HepG2 (cell line): ENCODE measurements at regions not wholly inside any gene's neighbourhood (a gene's known extent, or its start where the extent isn't known, plus 50 kb on each side); places are given as distances from the start of the nearest gene placed in this dataset.

Experiments used
- ATAC-seq: fragments of 200-7000 bp; cut with Tn5 transposase; 3 replicates; pipeline ENCODE4 v1.9.1; 2020; ENCODE audit warnings: mild to moderate bottlenecking, moderate library complexity
- BruUV-seq: library from RNA; stranded (reverse); fragments of 400-500 nt; replicated peaks from 2 replicates; lab custom pipeline; 2021; lab: Mats Ljungman, UMichigan
- CTCF ChIA-PET: fragments of 300-600 bp; formaldehyde crosslinking; extraction: SDS; loops from one replicate; lab custom pipeline; 2021; ENCODE audit warnings: low total read pairs, inconsistent platforms, low intra/inter-chr PET ratio; lab: Yijun Ruan, JAX
- POLR2A ChIA-PET: fragments of 350-600 bp; sonication (Branson Sonifier 250); formaldehyde crosslinking; loops from one replicate; lab custom pipeline; 2020; ENCODE audit warnings: antibody characterized with exemption, inconsistent platforms; lab: Yijun Ruan, JAX
- DNase-seq: peaks from one replicate; pipeline ENCODE4 v3.0.0-alpha.2; 2015; ENCODE audit warnings: low spot score
- FAIRE-seq: peaks from 3 replicates; lab custom pipeline; 2011; peaks lifted over from hg19 to GRCh38; lab: Jason Lieb, UNC
- H2AFZ ChIP-seq: one replicate; pipeline ENCODE4 v1.6.1; 2011; ENCODE audit warnings: low read length, inconsistent platforms
- H3K27ac ChIP-seq: fragments of 300-600 bp; 3 replicates; pipeline ENCODE4 v1.8.0; 2011; ENCODE audit warnings: mixed run types, mild to moderate bottlenecking, mixed read lengths, low read length, inconsistent platforms; ENCODE audit not compliant: insufficient read depth; ENCODE audit errors: extremely low read length
- H3K27me3 ChIP-seq, 2 experiments: fragments of 200-600 bp in 1 of 2; 2 replicates in 1 of 2; 3 replicates in 1 of 2; pipeline versions ENCODE4 v1.6.0 to v1.8.0; 2011; ENCODE audit warnings: low read length in 2 of 2, mild to moderate bottlenecking in 2 of 2, moderate library complexity in 2 of 2, inconsistent platforms in 1 of 2; ENCODE audit not compliant: insufficient read depth in 2 of 2, control insufficient read depth in 1 of 2
- H3K36me3 ChIP-seq, 2 experiments: fragments of 200-600 bp in 1 of 2; replicated peaks in 1 of 2; 2 replicates in 1 of 2; 3 replicates in 1 of 2; pipeline versions ENCODE4 v1.5.1 to v1.8.0; 2011; ENCODE audit warnings: low read length in 2 of 2, inconsistent platforms in 1 of 2; ENCODE audit not compliant: insufficient read depth in 2 of 2, control insufficient read depth in 1 of 2
- H3K4me1 ChIP-seq: 2 replicates; pipeline ENCODE4 v1.5.1; 2012; ENCODE audit warnings: low read length, inconsistent platforms; ENCODE audit not compliant: insufficient read depth
- H3K4me2 ChIP-seq: 2 replicates; pipeline ENCODE4 v1.6.0; 2011; ENCODE audit warnings: low read depth, low read length, inconsistent platforms
- H3K4me3 ChIP-seq, 3 experiments: fragments of 200-600 bp in 1 of 3; sonication (generic), shearing (Covaris generic) in 1 of 3; replicated peaks in 1 of 3; 2 replicates each; pipeline ENCODE4 v1.5.1; 2011 to 2016; ENCODE audit warnings: low read length in 3 of 3, inconsistent platforms in 2 of 3, low read depth in 2 of 3, mild to moderate bottlenecking in 2 of 3, control low read depth in 1 of 3, mixed read lengths in 1 of 3; ENCODE audit not compliant: insufficient read depth in 1 of 3
- H3K79me2 ChIP-seq: one replicate; pipeline ENCODE4 v1.6.1; 2011; ENCODE audit warnings: low read length, inconsistent platforms; ENCODE audit not compliant: insufficient read depth
- H3K9ac ChIP-seq: 2 replicates; pipeline ENCODE4 v1.6.0; 2011; ENCODE audit warnings: mild to moderate bottlenecking, low read depth, low read length, inconsistent platforms; ENCODE audit not compliant: insufficient read depth
- H3K9me3 ChIP-seq: 2 replicates; pipeline ENCODE4 v1.5.1; 2012; ENCODE audit warnings: mild to moderate bottlenecking, low read length
- H4K20me1 ChIP-seq: 2 replicates; pipeline ENCODE4 v1.6.0; 2011; ENCODE audit warnings: inconsistent platforms, mild to moderate bottlenecking, low read length, moderate library complexity; ENCODE audit not compliant: insufficient read depth
- AFF4 ChIP-seq: sonication (generic); formaldehyde crosslinking; IDR thresholded peaks from 2 replicates; pipeline ENCODE4 v1.4.0; 2020; ENCODE audit warnings: missing genetic modification reagents
- ATF4 ChIP-seq, 2 experiments: fragments of 450-650 bp in 1 of 2; sonication (generic) in 1 of 2; formaldehyde crosslinking; IDR thresholded peaks; 2 replicates each; pipeline versions ENCODE4 v1.5.0 to v1.8.0; 2020 to 2022; ENCODE audit warnings: mild to moderate bottlenecking in 1 of 2, missing genetic modification reagents in 1 of 2
- GTF3A ChIP-seq: sonication (generic); formaldehyde crosslinking; conservative IDR thresholded peaks from 2 replicates; pipeline ENCODE4 v1.4.0; 2020; ENCODE audit warnings: mild to moderate bottlenecking, missing genetic modification reagents
- HMG20B ChIP-seq: conservative IDR thresholded peaks from 2 replicates; pipeline ENCODE4 v1.6.1; 2016; ENCODE audit warnings: missing genetic modification reagents, missing compliant biosample characterization
- KDM5A ChIP-seq: fragments of 200-600 bp; sonication (generic); IDR thresholded peaks from 2 replicates; pipeline ENCODE4 v1.7.0; 2018; ENCODE audit warnings: antibody characterized with exemption, mild to moderate bottlenecking, low read length, borderline replicate concordance
- PAF1 ChIP-seq: IDR thresholded peaks from 2 replicates; pipeline ENCODE4 v1.6.1; 2016; ENCODE audit warnings: missing genetic modification reagents, missing compliant biosample characterization
- SNAPC2 ChIP-seq: sonication (generic); formaldehyde crosslinking; IDR thresholded peaks from 2 replicates; pipeline ENCODE4 v1.8.1; 2022; ENCODE audit warnings: mild to moderate bottlenecking, missing genetic modification reagents
- ZFP62 ChIP-seq: sonication (generic); formaldehyde crosslinking; IDR thresholded peaks from 2 replicates; pipeline ENCODE4 v1.4.0; 2020; ENCODE audit warnings: missing genetic modification reagents
- ZNF225 ChIP-seq: sonication (generic); formaldehyde crosslinking; IDR thresholded peaks from 2 replicates; pipeline ENCODE4 v1.4.0; 2020; ENCODE audit warnings: mild to moderate bottlenecking, missing genetic modification reagents
- ZNF496 ChIP-seq: sonication (generic); formaldehyde crosslinking; IDR thresholded peaks from 2 replicates; pipeline ENCODE4 v1.8.1; 2023; ENCODE audit warnings: mild to moderate bottlenecking, moderate library complexity, missing genetic modification reagents; ENCODE audit not compliant: insufficient replicate concordance
- ZSCAN5A ChIP-seq: sonication (generic); formaldehyde crosslinking; IDR thresholded peaks from 2 replicates; pipeline ENCODE4 v1.8.0; 2022; ENCODE audit warnings: mild to moderate bottlenecking, missing genetic modification reagents, borderline replicate concordance
- WGBS: methylation state at CpG from one replicate; pipeline ENCODE4 v1.1.6; 2017; ENCODE audit warnings: low lambda C conversion rate; 5-methylcytosine and 5-hydroxymethylcytosine counted together
- in situ Hi-C: cut with HindIII; loops from 2 replicates; pipeline ENCODE4 v1.10.0; 2017; ENCODE audit warnings: low pct_unique_long_range_greater_than_20kb; ENCODE audit not compliant: extremely low pct_ligation_motif_present
- intact Hi-C: fragments of 100-400 bp; cut with micrococcal nuclease; formaldehyde crosslinking; loops from one replicate; pipeline ENCODE4 v1.10.0; 2022; ENCODE audit not compliant: unreplicated experiment

- POLR2A ChIA-PET = no interaction called here
- no peaks in the 10 kb centered on the region for H3K27me3 ChIP-seq
- H3K27ac ChIP-seq = no peak overlapping the region
- intact Hi-C loops (no loop called here), in situ Hi-C loops (no loop called here)
- CTCF ChIA-PET = no interaction called here
- FAIRE-seq (no peak), DNase-seq (no peak), ATAC-seq (no peak)
- 0% methylated on average over 1 of the region's 1 CpG for WGBS
- TF ChIP-seq ZNF496 = no peak
- H3K9me3 ChIP-seq = no peaks in the 10 kb centered on the region
- H4K20me1 ChIP-seq = no peaks in the 10 kb centered on the region
- no TSS peak for BruUV-seq
- H3K9ac ChIP-seq = no peak overlapping the region
- H3K4me3 ChIP-seq = no peak overlapping the region
- H3K36me3 ChIP-seq = no peaks in the 10 kb centered on the region
- no peaks in the 10 kb centered on the region for H3K4me1 ChIP-seq
- H3K79me2 ChIP-seq = no peaks in the 10 kb centered on the region
- no peak overlapping the region for H3K4me2 ChIP-seq
- H2AFZ ChIP-seq = no peak overlapping the region
These were observed 115.6 kb downstream of the SPANXA1 start for GRCh38 chrX:141468940-141469339.

- no peak for DNase-seq
- intact Hi-C loops (no loop called here), in situ Hi-C loops (no loop called here)
- H3K27me3 ChIP-seq = no peaks in the 10 kb centered on the region
- H3K36me3 ChIP-seq = no peaks in the 10 kb centered on the region
- H3K79me2 ChIP-seq = no peaks in the 10 kb centered on the region
- no TSS peak for BruUV-seq
- H3K4me2 ChIP-seq = no peak overlapping the region
- ChIA-PET CTCF (no interaction called here), POLR2A (no interaction called here)
- FAIRE-seq = no peak
- no peak overlapping the region for H2AFZ ChIP-seq
- no peaks in the 10 kb centered on the region for H3K9me3 ChIP-seq
- 7% methylated on average over 2 of the region's 4 CpGs for WGBS
- H3K4me1 ChIP-seq = no peaks in the 10 kb centered on the region
- H3K4me3 ChIP-seq = no peak overlapping the region
- no peaks in the 10 kb centered on the region for H4K20me1 ChIP-seq
- ATAC-seq = peak; percentile 71; the same call in 2 of the 3 replicates
- H3K9ac ChIP-seq = no peak overlapping the region
- no peak for TF ChIP-seq ZSCAN5A (CRISPR knock-in tag)
- TF ChIP-seq SNAPC2 (CRISPR knock-in tag) = no peak
- no peak for TF ChIP-seq AFF4 (CRISPR knock-in tag)
- no peak for TF ChIP-seq ZFP62 (CRISPR knock-in tag)
- TF ChIP-seq GTF3A = no peak
- no peak for TF ChIP-seq PAF1 (CRISPR knock-in tag)
- no peak for TF ChIP-seq ZNF225 (CRISPR knock-in tag)
- no peak for TF ChIP-seq ATF4 (CRISPR knock-in tag; IDR thresholded peaks at IDR 0.05)
- no peak for TF ChIP-seq HMG20B (CRISPR knock-in tag)
- no peak for TF ChIP-seq KDM5A
- no peak overlapping the region for H3K27ac ChIP-seq
These were observed 117.1 kb downstream of the SPANXA1 start for GRCh38 chrX:141467442-141467841.
